Large intestine (tissue), 3 donors: ENCODE measurements at regions not wholly inside any gene's neighbourhood (a gene's known extent, or its start where the extent isn't known, plus 50 kb on each side); places are given as distances from the start of the nearest gene placed in this dataset.

Source experiments
- DNase-seq, 2 donors: peaks; one replicate each; pipeline versions ENCODE4 v3.0.0 to v3.0.0-alpha.2; 2013
- H3K27ac ChIP-seq: one replicate; pipeline ENCODE4 v1.5.1; 2013; ENCODE audit warnings: low read length
- H3K27me3 ChIP-seq: 2 replicates; pipeline ENCODE4 v1.6.1; 2013; ENCODE audit warnings: low read length; ENCODE audit not compliant: control insufficient read depth, insufficient read depth
- H3K36me3 ChIP-seq: 2 replicates; pipeline ENCODE4 v1.6.1; 2013; ENCODE audit warnings: low read length; ENCODE audit not compliant: control insufficient read depth, insufficient read depth
- H3K4me1 ChIP-seq: one replicate; pipeline ENCODE4 v1.6.1; 2013; ENCODE audit warnings: low read length; ENCODE audit not compliant: control insufficient read depth, insufficient read depth
- H3K4me3 ChIP-seq: one replicate; pipeline ENCODE4 v1.5.1; 2013; ENCODE audit warnings: low read length
- H3K9me3 ChIP-seq: one replicate; pipeline ENCODE4 v1.6.1; 2013; ENCODE audit warnings: mild to moderate bottlenecking, low read depth, low read length, moderate library complexity; ENCODE audit not compliant: control insufficient read depth
- WGBS: methylation state at CpG from one replicate; pipeline ENCODE4 v1.1.5; 2013; ENCODE audit warnings: low lambda C conversion rate; ENCODE audit not compliant: insufficient coverage; 5-methylcytosine and 5-hydroxymethylcytosine counted together

- no CpG with 5 or more reads among the region's 1 CpG for WGBS
- Histone ChIP-seq H3K27me3 (no peaks in the 10 kb centered on the region), H3K4me3 (no peak overlapping the region), H3K27ac (no peak overlapping the region), H3K9me3 (no peaks in the 10 kb centered on the region), H3K36me3 (no peaks in the 10 kb centered on the region), H3K4me1 (no peaks in the 10 kb centered on the region)
- no peak for DNase-seq
Measured at GRCh38 chr4:163939597-163939996, 445.1 kb downstream of the TMA16 start.

GRCh38 chr4:163941221-163941905, 446.9 kb downstream of the TMA16 start:
- no peak overlapping the region for H3K27ac ChIP-seq
- H3K27me3 ChIP-seq: no peaks in the 10 kb centered on the region
- WGBS: 74% methylated on average over 4 of the region's 7 CpGs
- H3K36me3 ChIP-seq: no peaks in the 10 kb centered on the region
- no peak for DNase-seq
- H3K9me3 ChIP-seq: no peaks in the 10 kb centered on the region
- no peak overlapping the region for H3K4me3 ChIP-seq
- H3K4me1 ChIP-seq: no peaks in the 10 kb centered on the region

- Histone ChIP-seq H3K4me3 (no peak overlapping the region), H3K27ac (no peak overlapping the region), H3K9me3 (peaks cover 6% of the 10 kb centered on the region), H3K36me3 (no peaks in the 10 kb centered on the region), H3K4me1 (no peaks in the 10 kb centered on the region), H3K27me3 (no peaks in the 10 kb centered on the region)
- no CpG with 5 or more reads among the region's 9 CpGs for WGBS
- DNase-seq: no peak
Measured at GRCh38 chr4:163948920-163949455, 454.5 kb downstream of the TMA16 start.

GRCh38 chr4:163949976-163950601, 455.6 kb downstream of the TMA16 start:
- DNase-seq: no peak
- Histone ChIP-seq H3K4me3 (no peak overlapping the region), H3K27ac (no peak overlapping the region), H3K9me3 (peaks cover 6% of the 10 kb centered on the region), H3K27me3 (no peaks in the 10 kb centered on the region), H3K36me3 (no peaks in the 10 kb centered on the region), H3K4me1 (no peaks in the 10 kb centered on the region)
- no CpG with 5 or more reads among the region's 11 CpGs for WGBS

GRCh38 chr4:163955288-163955687, 460.8 kb downstream of the TMA16 start:
- no peaks in the 10 kb centered on the region for H3K27me3 ChIP-seq
- no peaks in the 10 kb centered on the region for H3K4me1 ChIP-seq
- no peak for DNase-seq
- H3K4me3 ChIP-seq: no peak overlapping the region
- 80% methylated on average over 1 of the region's 4 CpGs for WGBS
- no peak overlapping the region for H3K27ac ChIP-seq
- H3K9me3 ChIP-seq: peaks cover 3% of the 10 kb centered on the region
- H3K36me3 ChIP-seq: no peaks in the 10 kb centered on the region

- WGBS: no CpG with 5 or more reads among the region's 2 CpGs
- no peak overlapping the region for H3K27ac ChIP-seq
- no peaks in the 10 kb centered on the region for H3K4me1 ChIP-seq
Measured at GRCh38 chr4:163958751-163959150, 464.3 kb downstream of the TMA16 start.

GRCh38 chr4:163959932-163960331, 465.4 kb downstream of the TMA16 start:
- DNase-seq: no peak
- Histone ChIP-seq H3K36me3 (no peaks in the 10 kb centered on the region), H3K27me3 (no peaks in the 10 kb centered on the region), H3K4me3 (no peak overlapping the region), H3K9me3 (no peaks in the 10 kb centered on the region), H3K27ac (no peak overlapping the region), H3K4me1 (no peaks in the 10 kb centered on the region)
- 86% methylated on average over 1 of the region's 6 CpGs for WGBS

More at GRCh38 chr4:163958751-163959150, 464.3 kb downstream of the TMA16 start:
- Histone ChIP-seq H3K9me3 (no peaks in the 10 kb centered on the region), H3K36me3 (no peaks in the 10 kb centered on the region), H3K27me3 (no peaks in the 10 kb centered on the region), H3K4me3 (no peak overlapping the region)
- no peak for DNase-seq

- WGBS: no CpG with 5 or more reads among the region's 3 CpGs
- H3K27me3 ChIP-seq: no peaks in the 10 kb centered on the region
Measured at GRCh38 chr4:163966612-163967011, 472.1 kb downstream of the TMA16 start.

GRCh38 chr4:163967263-163967662, 472.8 kb downstream of the TMA16 start:
- no peak overlapping the region for H3K27ac ChIP-seq
- H3K4me1 ChIP-seq: no peaks in the 10 kb centered on the region
- H3K36me3 ChIP-seq: no peaks in the 10 kb centered on the region
- H3K27me3 ChIP-seq: no peaks in the 10 kb centered on the region
- H3K9me3 ChIP-seq: no peaks in the 10 kb centered on the region
- no peak for DNase-seq
- H3K4me3 ChIP-seq: no peak overlapping the region
- WGBS: 53% methylated on average over 4 of the region's 5 CpGs

More at GRCh38 chr4:163966612-163967011, 472.1 kb downstream of the TMA16 start:
- Histone ChIP-seq H3K9me3 (no peaks in the 10 kb centered on the region), H3K27ac (no peak overlapping the region), H3K36me3 (no peaks in the 10 kb centered on the region), H3K4me1 (no peaks in the 10 kb centered on the region), H3K4me3 (no peak overlapping the region)
- DNase-seq: no peak

GRCh38 chr4:163967710-163968109, 473.2 kb downstream of the TMA16 start:
- no peak for DNase-seq
- Histone ChIP-seq H3K9me3 (no peaks in the 10 kb centered on the region), H3K36me3 (no peaks in the 10 kb centered on the region), H3K4me1 (no peaks in the 10 kb centered on the region), H3K4me3 (no peak overlapping the region), H3K27ac (no peak overlapping the region), H3K27me3 (no peaks in the 10 kb centered on the region)
- WGBS: no CpG with 5 or more reads among the region's 1 CpG
